ENCODE measurements at regions not wholly inside any gene's neighbourhood (a gene's known extent, or its start where the extent isn't known, plus 50 kb on each side); places are given as distances from the start of the nearest gene placed in this dataset.

DNA sequence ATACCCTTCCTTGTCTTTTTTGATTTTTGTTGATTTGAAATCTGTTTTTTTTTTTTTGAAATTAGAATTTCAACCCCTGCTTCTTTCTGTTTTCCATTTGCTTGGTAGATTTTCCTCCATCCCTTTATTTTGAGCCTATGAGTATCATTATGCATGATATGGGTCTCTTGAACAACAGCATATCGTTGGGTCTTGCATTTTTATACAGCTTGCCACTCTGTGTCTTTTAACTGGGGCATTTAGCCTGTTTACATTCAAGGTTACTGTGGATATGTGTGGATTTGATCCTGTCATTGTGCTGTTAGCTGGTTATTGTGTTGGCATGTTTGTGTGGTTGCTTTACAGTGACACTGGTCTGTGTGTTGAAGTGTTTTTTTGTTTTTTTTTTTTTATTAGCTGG is 99.7 kb upstream of the P3H2 start:
- TF ChIP-seq, protein P1, sequence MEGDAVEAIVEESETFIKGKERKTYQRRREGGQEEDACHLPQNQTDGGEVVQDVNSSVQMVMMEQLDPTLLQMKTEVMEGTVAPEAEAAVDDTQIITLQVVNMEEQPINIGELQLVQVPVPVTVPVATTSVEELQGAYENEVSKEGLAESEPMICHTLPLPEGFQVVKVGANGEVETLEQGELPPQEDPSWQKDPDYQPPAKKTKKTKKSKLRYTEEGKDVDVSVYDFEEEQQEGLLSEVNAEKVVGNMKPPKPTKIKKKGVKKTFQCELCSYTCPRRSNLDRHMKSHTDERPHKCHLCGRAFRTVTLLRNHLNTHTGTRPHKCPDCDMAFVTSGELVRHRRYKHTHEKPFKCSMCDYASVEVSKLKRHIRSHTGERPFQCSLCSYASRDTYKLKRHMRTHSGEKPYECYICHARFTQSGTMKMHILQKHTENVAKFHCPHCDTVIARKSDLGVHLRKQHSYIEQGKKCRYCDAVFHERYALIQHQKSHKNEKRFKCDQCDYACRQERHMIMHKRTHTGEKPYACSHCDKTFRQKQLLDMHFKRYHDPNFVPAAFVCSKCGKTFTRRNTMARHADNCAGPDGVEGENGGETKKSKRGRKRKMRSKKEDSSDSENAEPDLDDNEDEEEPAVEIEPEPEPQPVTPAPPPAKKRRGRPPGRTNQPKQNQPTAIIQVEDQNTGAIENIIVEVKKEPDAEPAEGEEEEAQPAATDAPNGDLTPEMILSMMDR (conservative IDR thresholded peaks at IDR 0.05 in 1 of 2, IDR thresholded peaks at IDR 0.05 in 1 of 2; ENCODE audit: low read depth in 1 of 2, low read length in 2 of 2) = no peak
- no peak for TF ChIP-seq EZH2 (IDR thresholded peaks at IDR 0.05; ENCODE audit: low read length, missing control alignments)
